GM21576 (cell line): ENCODE measurements at regions not wholly inside any gene's neighbourhood (a gene's known extent, or its start where the extent isn't known, plus 50 kb on each side); places are given as distances from the start of the nearest gene placed in this dataset.
"Not testable (repeated sequence)": the region's sequence is repeated elsewhere in the genome, so short reads cannot be mapped to it uniquely, and the experiment has no call there.

Experiments
- ATAC-seq: cut with Tn5 transposase; IDR thresholded peaks from one replicate; pipeline ENCODE4 v1.9.1; 2021; ENCODE audit warnings: mild to moderate bottlenecking, moderate library complexity; ENCODE audit not compliant: unreplicated experiment

DNA sequence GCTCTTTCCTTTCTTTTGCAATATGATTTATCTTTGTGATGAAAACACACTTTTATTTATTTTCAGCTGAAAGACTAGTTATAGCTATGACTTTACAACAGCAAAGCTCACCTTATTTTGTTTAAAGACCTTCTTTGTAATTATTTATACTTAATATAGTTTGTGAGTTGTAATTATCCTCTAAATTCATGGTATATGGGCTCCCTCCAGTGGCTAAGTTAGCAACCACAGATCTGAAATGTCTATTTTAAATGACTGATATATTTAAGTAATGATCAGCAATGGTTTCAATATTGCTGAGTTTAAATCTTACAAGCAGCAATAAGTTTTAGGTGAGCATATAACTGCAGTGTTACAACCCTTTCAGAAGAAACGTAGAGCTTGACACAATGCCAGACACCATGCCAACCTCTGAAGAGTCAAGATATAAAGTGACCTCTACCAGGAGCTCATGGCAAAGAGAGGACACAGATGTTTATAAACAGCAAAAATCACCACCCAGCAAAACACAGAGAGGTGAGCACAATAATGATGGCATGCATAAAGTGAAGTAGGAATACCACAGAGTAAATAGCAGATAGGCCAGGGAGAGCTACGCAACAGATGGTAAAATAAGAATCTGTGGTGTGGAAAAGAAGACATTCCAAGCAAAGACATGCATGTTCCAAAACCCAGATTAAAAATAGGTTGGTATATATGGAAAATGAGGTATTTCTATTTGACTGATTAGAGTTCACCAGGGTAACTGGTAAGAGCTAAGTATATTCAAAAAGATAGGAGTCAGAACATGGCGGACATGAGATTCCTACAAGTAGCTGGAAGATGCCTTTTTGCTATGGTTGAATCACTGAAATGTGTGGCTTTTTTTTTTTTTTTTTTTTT is 143.7 kb upstream of the ZNF385D start:
- no peak for ATAC-seq

GRCh38 chr3:21898316-21898715 is 147.3 kb upstream of the ZNF385D start:
- no peak for ATAC-seq

DNA sequence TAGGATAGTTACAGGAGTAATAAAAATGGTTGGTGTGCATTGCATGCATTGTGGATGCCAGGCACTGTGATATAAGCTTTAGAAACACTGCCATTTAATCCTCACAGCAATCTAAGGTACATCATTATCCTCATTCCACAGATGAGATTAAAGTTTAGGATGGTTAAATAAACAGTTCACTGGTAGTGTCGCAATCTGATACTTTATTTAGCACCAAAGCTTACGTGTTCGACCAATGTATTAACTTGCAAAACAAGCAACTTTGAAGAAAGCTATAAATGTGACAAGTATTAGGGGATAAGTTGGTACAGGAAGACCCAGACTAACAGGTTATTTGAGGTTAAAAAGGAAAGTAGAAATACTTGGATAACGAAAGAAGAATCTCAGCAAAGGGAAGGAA is 150.5 kb upstream of the ZNF385D start:
- ATAC-seq: no peak

DNA sequence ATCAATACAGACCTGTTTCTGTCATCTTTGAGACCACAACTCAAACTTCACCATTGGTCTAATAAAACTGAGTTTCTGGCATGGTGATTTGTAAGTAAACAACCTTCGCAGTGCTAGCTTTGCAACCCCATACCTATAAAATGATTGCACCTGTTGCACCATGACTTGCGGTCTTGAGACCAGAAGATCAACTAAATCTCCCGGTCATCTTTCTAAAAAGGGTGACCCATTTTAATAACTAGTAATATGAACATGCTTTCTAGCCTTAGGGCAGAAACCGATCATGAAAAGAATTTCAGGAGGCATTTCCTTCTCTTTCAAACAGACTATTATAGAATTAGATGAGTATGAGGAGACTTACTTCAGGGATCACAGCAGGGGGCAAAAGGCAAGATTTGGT is 151.9 kb upstream of the ZNF385D start:
- no peak for ATAC-seq

DNA sequence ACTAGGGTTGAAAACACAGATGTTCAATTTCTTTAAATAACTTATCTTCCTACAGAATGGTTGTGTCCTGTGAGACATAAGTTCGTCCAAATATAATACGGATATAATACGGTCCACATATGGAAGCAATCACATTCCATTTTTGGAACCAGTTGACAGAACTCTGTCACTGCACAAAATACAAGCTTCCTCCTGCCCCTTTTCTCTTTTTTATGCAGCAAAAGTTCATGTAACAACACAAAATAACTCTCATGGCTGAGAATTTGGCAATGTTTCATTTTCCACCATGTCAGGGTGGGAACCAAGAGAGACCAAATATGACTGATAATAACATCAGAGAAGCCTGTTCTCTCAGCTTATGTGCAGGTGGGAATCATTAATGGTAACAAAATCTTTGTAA is 158.1 kb upstream of the ZNF385D start:
- no peak for ATAC-seq

GRCh38 chr3:21912711-21913110 is 161.7 kb upstream of the ZNF385D start:
- ATAC-seq: no peak

DNA sequence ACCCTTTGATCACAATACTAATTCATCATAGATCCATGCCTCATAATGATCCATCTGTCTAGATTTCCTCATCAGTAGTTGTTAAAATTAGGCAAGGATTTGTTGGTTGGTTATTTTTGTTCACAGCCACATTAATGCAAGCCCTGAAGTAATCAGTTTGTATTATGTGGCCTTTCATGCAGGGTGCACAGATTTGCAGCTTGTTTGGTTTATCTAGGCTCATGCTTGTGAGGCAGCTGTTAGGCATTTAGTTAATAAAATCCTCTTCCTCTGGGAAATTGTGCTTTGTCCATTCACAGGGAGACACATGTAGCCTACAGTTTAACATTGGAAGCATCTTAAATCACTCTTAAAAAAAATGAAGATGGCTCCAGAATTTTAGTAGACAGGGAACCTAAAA is 162.8 kb upstream of the ZNF385D start:
- no peak for ATAC-seq

- no peak for ATAC-seq
These were observed 163.4 kb upstream of the ZNF385D start for GRCh38 chr3:21914451-21914850.

DNA sequence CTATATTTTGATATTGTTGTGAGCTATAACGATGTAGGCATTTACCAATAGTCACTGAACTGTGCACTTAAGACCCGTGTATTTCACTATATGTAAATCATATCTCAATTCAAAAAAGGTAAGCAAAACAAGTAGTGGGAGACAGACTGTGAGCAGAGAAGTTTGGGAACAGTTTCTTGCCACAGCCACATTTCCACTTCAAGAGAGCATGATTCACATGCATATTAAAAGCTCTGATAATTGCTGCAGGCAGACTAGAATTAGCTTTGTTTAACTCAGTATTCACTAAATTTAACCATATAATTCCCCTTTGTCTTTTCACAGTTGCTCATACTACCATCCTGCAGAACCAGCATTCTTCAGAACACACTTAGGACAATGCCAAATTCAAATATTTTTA is 168.4 kb upstream of the ZNF385D start:
- no peak for ATAC-seq

GRCh38 chr3:21920421-21920861 is 169.4 kb upstream of the ZNF385D start:
- ATAC-seq: no peak

DNA sequence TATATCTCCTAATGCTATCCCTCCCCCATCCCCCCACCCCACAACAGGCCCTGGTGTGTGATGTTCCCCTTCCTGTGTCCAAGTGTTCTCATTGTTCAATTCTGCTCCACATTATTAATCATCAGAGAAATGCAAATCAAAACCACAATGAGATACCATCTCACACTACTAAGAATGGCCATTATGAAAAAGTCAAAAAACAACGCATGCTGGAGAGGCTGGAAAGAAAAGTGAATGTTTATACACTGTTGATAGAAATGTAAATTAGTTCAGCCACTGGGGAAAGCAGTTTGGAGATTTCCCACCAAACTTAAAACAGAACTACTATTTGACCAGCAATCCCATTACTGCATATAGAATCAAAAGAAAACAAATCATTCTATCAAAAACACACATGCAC is 172.1 kb upstream of the ZNF385D start:
- ATAC-seq: not testable (repeated sequence)

DNA sequence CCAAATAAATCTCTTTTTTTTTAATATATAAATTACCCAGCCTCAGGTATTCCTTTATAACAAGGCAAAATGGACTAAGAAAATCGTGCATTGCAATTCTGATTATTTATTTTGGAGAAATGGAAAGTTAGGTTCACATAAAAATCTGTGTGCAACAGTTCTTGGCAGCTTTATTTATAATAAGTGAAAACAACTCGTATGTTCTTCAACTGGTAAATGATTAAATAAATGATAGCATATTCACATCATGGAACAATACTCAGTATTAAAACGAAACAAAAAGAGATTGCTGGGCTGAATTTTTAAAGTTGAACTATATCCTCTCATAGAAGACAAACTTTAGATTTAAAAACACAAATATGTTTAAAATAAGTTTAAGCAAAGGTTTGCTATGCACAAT is 176.3 kb upstream of the ZNF385D start:
- ATAC-seq: no peak

DNA sequence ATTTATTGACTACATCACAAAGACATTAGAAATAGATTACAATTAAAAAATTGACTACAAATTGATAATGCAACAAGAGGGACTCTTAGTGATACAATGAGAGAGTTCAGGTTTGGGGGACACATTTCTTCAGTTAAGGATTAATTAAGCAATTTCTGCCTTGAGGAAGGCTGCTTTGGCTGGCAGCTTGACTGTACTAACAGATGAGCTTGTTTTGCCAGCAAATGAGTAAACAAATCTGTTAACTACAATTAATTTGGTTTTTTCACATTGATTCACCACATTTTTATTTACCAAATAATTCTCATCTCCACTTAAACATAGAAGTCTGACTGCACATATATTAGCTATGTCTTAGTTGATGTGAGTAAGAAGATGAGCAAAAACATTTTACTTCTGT is 183.6 kb upstream of the ZNF385D start:
- ATAC-seq: no peak

- ATAC-seq: no peak
These were observed 185.2 kb upstream of the ZNF385D start for GRCh38 chr3:21936207-21936606.

DNA sequence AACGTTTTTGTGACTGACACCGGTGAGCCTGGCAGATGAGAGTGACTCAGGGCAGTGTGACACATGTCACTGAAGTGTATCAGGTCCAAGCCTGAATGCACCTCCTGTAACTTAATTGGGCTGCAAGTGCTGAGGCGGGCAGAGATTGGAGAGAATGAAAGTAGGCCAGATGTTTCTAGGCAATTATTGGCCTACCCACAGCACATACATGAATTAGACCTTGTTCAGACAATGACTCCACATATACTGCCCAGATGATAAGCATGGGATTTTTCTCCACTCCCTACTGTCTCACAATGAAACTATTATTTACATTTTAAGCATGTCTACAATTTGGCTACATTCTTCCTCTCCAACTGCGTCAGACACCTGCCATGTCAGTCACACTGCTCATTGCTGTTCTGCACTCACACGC is 187.3 kb upstream of the ZNF385D start:
- ATAC-seq: no peak

- no peak for ATAC-seq
These were observed 191.3 kb upstream of the ZNF385D start for GRCh38 chr3:21942328-21942727.

GRCh38 chr3:21944251-21944650 is 193.2 kb upstream of the ZNF385D start:
- no peak for ATAC-seq

- ATAC-seq: no peak
These were observed 201.8 kb upstream of the ZNF385D start for GRCh38 chr3:21952856-21953255.

DNA sequence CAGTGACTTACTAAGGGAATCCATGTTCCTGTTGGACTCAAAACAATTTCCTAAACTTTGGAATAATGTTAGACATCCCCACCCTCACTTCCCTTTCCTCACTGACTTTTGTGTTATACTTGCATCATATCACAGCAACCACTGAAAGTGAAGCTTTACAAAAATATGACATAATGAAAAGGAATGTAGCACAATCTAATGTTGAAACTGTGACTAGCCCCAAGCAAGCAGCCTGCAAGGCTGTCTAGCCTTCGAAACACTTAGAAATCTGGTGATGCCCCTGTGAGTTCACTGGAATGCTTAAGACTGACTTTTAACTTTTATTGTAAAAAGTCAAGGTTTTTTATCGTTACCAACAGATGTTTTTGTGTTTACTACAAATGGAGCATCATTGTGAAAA is 203.7 kb upstream of the ZNF385D start:
- no peak for ATAC-seq

DNA sequence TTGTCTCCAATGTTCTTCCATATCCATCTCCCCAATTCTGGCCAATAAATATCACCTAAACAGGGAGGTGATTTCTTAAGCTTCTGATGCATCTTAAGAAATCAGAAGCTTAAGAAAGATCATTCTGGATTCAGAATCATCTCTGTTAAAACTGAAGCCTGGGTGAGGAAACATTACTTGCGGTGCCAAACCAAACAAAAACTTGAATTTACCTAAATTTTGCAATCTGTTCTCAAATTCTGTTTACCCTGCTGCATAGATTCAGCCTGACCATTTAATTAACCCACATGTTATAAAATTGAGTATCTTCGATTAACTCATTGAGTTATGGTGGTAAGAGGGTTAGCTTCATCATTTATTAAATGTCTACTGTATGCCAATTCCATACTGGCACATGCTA is 204.4 kb upstream of the ZNF385D start:
- no peak for ATAC-seq

DNA sequence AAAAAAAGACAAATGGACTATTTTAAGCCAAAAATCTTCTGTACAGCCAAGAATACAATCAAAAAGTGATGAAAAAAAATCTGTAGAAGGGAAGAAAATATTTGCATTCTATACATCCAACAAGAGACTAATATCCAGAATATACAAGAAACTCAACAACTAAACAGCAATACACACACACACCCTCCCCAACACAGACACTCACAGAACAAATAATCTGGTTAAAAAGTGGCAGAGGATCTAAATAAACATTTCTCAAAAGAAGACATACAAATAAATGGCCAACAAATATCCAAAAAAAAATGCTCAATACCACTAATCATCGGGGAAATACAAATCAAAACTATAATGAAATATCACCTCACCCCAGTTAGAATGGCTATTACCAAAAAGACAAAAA is 209.0 kb upstream of the ZNF385D start:
- no peak for ATAC-seq

DNA sequence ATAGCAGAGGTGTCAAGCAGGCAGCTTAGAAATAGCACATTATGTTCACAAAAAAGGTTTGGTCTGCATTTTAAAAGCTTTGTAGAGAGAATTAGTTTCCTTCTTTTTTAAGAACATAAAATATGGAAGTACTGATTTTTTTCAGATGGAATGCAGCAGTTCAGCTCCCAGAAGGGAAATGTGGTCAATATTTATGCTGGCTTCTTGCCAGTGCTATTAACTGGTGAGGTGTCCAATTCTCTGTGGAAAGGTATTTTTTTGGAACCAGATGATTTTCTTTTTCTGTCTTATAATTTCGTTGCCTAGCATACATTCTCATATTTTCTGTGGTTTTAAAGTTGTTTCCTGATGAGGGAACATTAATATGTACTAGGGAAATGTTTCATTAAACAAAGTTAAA is 211.4 kb upstream of the ZNF385D start:
- no peak for ATAC-seq

GRCh38 chr3:21966457-21966856 is 215.4 kb upstream of the ZNF385D start:
- ATAC-seq: not testable (repeated sequence)
